ENCODE measurements at regions not wholly inside any gene's neighbourhood (a gene's known extent, or its start where the extent isn't known, plus 50 kb on each side); places are given as distances from the start of the nearest gene placed in this dataset.

DNA sequence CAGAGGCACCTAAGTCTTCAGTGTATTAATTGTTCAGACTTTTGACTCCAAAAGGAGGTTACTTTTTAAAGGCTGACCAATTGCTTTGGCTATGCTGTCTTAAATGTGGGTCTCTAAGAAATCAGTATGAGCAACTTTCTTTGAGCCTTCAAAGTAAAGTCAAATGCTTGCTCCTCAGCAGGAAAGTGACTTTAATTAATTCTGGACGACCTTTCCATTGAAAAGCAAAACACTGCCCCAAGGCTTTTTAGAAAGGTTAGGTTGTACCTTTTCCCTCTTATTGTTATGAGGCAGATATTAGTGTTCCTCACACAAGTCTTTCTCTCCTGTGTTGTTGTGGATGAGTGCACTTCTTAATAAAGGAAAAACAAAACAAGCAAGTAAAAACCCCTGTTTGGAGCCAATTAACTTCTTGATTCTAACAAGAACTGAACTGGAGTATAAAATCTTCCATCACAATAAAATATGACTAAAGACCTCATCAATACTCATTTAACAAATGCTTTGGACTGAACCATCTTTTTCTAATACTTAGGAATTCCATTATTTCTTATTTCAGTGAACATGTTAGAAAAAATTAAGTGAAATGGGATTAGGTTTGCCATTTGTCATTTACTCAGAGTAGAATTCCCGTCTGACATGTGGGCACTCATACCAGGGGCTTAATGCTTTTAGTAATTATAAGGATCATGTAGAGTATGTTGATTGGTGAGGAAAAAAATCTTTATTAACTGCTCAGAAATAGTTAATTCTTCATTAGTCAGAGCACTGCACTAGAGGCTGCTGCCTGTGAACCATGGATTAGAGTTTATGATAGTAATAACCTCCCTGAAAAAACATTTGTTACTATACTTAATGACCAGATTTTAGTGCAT lies 159.1 kb upstream of the ZNF608 start:
- no peak overlapping the region for H3K4me2 ChIP-seq (ENCODE audit: low read length)
- CTCF ChIA-PET = no interaction called here
- no TSS peak for BruUV-seq (replicated peaks)
- no peak for ATAC-seq
- POLR2A ChIA-PET (ENCODE audit: unreplicated experiment) = no interaction called here
- no peak overlapping the region for H3K9ac ChIP-seq (ENCODE audit: low read length)
- no peaks in the 10 kb centered on the region for H3K79me2 ChIP-seq (ENCODE audit: low read length)
- H2AFZ ChIP-seq (ENCODE audit: low read length) = no peak overlapping the region
- no peak overlapping the region for H3K4me3 ChIP-seq (ENCODE audit: low read length)
- TF ChIP-seq CTCF (conservative IDR thresholded peaks at IDR 0.05; ENCODE audit: low read depth, low read length) (no peak), EZH2phosphoT487 (IDR thresholded peaks at IDR 0.05; ENCODE audit: borderline replicate concordance, low read length) (no peak), EZH2 (IDR thresholded peaks at IDR 0.05; ENCODE audit: low read length, unreplicated experiment) (no peak)
- H3K27me3 ChIP-seq (ENCODE audit: low read length) = no peaks in the 10 kb centered on the region
- no peaks in the 10 kb centered on the region for H3K9me3 ChIP-seq (ENCODE audit: low read length)
- intact Hi-C loops (cut with micrococcal nuclease) = loop anchor here (10.0 kb wide), 2 partner anchors 251 to 499 kb away; no protein-coding TSS in a partner anchor
- H3K36me3 ChIP-seq (ENCODE audit: low read depth, low read length) = no peaks in the 10 kb centered on the region
- no peak for DNase-seq
- H3K4me1 ChIP-seq (ENCODE audit: insufficient read depth, low read length) = peaks cover 6% of the 10 kb centered on the region
- no peaks in the 10 kb centered on the region for H3K9me2 ChIP-seq (replicated peaks; ENCODE audit: low read length)
- no peaks in the 10 kb centered on the region for H4K20me1 ChIP-seq (ENCODE audit: low read length)
- no peak overlapping the region for H3K27ac ChIP-seq (ENCODE audit: low read length)
- no peaks in the 10 kb centered on the region for H3F3A ChIP-seq (ENCODE audit: low read length, unreplicated experiment)

DNA sequence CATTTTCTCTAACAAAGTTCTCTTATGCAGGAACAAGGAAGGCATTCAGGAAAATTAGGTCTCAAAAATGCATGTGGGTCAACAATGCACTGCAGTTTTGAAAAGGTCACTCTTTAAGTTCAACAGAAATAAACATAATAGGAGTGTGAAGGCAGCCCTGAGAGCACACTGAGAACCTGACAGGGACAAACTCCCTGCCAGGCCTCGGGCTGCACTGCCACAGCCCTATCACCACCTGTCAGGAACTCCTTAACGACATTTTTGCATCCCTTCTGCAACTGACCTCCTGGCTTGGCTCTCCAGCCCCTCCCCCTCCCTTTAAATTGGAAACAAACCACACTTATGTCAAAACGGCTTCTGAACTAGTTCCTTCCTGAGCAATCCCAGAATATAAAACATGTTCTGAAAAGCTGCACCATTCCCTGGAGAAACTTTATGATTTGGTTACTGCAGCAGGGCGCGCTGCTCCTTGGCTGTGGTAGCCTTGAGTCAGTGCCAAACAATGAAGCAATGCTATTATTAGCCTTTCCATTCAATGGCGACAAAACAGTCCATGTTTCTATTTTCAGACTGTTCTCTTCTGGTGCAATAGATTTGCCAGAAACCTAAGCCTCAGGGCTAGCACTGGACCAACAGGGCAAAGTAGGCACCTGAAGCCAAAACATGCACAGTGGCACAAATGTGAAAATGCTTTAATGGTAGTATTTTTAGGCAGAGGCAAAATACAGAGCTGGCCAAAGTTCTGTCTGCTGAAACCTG lies 160.1 kb upstream of the ZNF608 start:
- ATAC-seq = peak; percentile 54

More for the DNA sequence above, 160.1 kb upstream of the ZNF608 start:
- no peak overlapping the region for H3K4me3 ChIP-seq (ENCODE audit: low read length)
- intact Hi-C loops (cut with micrococcal nuclease) = loop anchor here (10.0 kb wide), 2 partner anchors 252 to 498 kb away; no protein-coding TSS in a partner anchor
- peaks cover 6% of the 10 kb centered on the region for H3K4me1 ChIP-seq (ENCODE audit: insufficient read depth, low read length)
- H3K9ac ChIP-seq (ENCODE audit: low read length) = no peak overlapping the region
- CTCF ChIA-PET = no interaction called here
- H4K20me1 ChIP-seq (ENCODE audit: low read length) = no peaks in the 10 kb centered on the region
- BruUV-seq (replicated peaks) = no TSS peak
- POLR2A ChIA-PET (ENCODE audit: unreplicated experiment) = no interaction called here
- no peaks in the 10 kb centered on the region for H3K36me3 ChIP-seq (ENCODE audit: low read depth, low read length)
- H3K27ac ChIP-seq (ENCODE audit: low read length) = no peak overlapping the region
- H3K4me2 ChIP-seq (ENCODE audit: low read length) = peak overlapping the region; percentile 17; the same call in 1 of the 2 replicates
- no peaks in the 10 kb centered on the region for H3F3A ChIP-seq (ENCODE audit: low read length, unreplicated experiment)
- peak overlapping the region; percentile 42; the same call in 1 of the 2 replicates for H2AFZ ChIP-seq (ENCODE audit: low read length)
- TF ChIP-seq CTCF (conservative IDR thresholded peaks at IDR 0.05; ENCODE audit: low read depth, low read length) (no peak), EZH2 (IDR thresholded peaks at IDR 0.05; ENCODE audit: low read length, unreplicated experiment) (no peak)
- no peaks in the 10 kb centered on the region for H3K9me3 ChIP-seq (ENCODE audit: low read length)
- no peaks in the 10 kb centered on the region for H3K79me2 ChIP-seq (ENCODE audit: low read length)
- DNase-seq = peak; percentile 27
- no peaks in the 10 kb centered on the region for H3K27me3 ChIP-seq (ENCODE audit: low read length)
- no peaks in the 10 kb centered on the region for H3K9me2 ChIP-seq (replicated peaks; ENCODE audit: low read length)
